ENCODE measurements at regions not wholly inside any gene's neighbourhood (a gene's known extent, or its start where the extent isn't known, plus 50 kb on each side); places are given as distances from the start of the nearest gene placed in this dataset.

- TF ChIP-seq TFAP4 (CRISPR knock-in tag; IDR thresholded peaks at IDR 0.05; ENCODE audit: borderline replicate concordance) (no peak), HDGF (IDR thresholded peaks at IDR 0.05) (no peak), ZNF134 (CRISPR knock-in tag; conservative IDR thresholded peaks at IDR 0.05) (no peak), TSC22D4 (tag; IDR thresholded peaks at IDR 0.05) (no peak), ZNF324 (CRISPR knock-in tag; IDR thresholded peaks at IDR 0.05) (no peak), SMC3 (conservative IDR thresholded peaks at IDR 0.05; ENCODE audit: insufficient read depth, low read depth, low read length) (no peak), SP2 (IDR thresholded peaks at IDR 0.05; ENCODE audit: extremely low read depth, low read depth, low read length, poor library complexity, severe bottlenecking) (no peak), KDM2B (CRISPR knock-in tag; IDR thresholded peaks at IDR 0.05) (no peak)
Measured at GRCh38 chr4:124851741-124852140, 139.2 kb upstream of the ANKRD50 start (continued).

GRCh38 chr4:124846306-124846705 is 133.8 kb upstream of the ANKRD50 start:
- FAIRE-seq (no peak), DNase-seq (ENCODE audit: extremely low read depth in 1 of 4, low spot score in 3 of 4) (no peak), ATAC-seq (no peak)
- Histone ChIP-seq H3K4me1 (replicated peaks in 1 of 2; ENCODE audit: control insufficient read depth in 2 of 2, insufficient read depth in 2 of 2, low read length in 2 of 2) (no peaks in the 10 kb centered on the region), H3K9me3 (replicated peaks; ENCODE audit: control insufficient read depth, insufficient read depth, low read depth, low read length) (no peaks in the 10 kb centered on the region; the same call in 1 of the 2 replicates), H3K79me2 (ENCODE audit: control insufficient read depth, insufficient read depth, low read length) (no peaks in the 10 kb centered on the region), H3K9ac (ENCODE audit: insufficient read depth in 1 of 2, low read depth in 2 of 2, low read length in 2 of 2) (no peak overlapping the region), H4K20me1 (replicated peaks; ENCODE audit: control insufficient read depth, insufficient read depth, low read length) (no peaks in the 10 kb centered on the region), H3K4me3 (no peak overlapping the region), H3K4me2 (ENCODE audit: insufficient read depth, low read length) (no peak overlapping the region), H3K27ac (ENCODE audit: extremely low read depth, low read depth, low read length) (no peak overlapping the region), H2AFZ (ENCODE audit: low read depth, low read length) (no peak overlapping the region), H3K27me3 (ENCODE audit: control insufficient read depth in 2 of 2, insufficient read depth in 2 of 2, low read length in 2 of 2) (no peaks in the 10 kb centered on the region), H3K9me1 (ENCODE audit: control insufficient read depth, insufficient read depth, low read length) (no peaks in the 10 kb centered on the region), H3K36me3 (ENCODE audit: control insufficient read depth, insufficient read depth, low read length) (no peaks in the 10 kb centered on the region)
- no TSS peak for BruUV-seq (replicated peaks)
- ChIA-PET POLR2A (interaction anchor here (1.0 kb wide), 1 partner anchor 16 kb away, joined by 3 read pairs; no protein-coding TSS in a partner anchor), CTCF (ENCODE audit: low intra/inter-chr PET ratio) (no interaction called here)
- WGBS (ENCODE audit: insufficient coverage, low coverage, missing lambda C conversion rate) = 0% methylated on average over 5 of the region's 5 CpGs
- in situ Hi-C loops (cut with MboI) (no loop called here), intact Hi-C loops (cut with micrococcal nuclease) (no loop called here)
- TF ChIP-seq CHD4 (IDR thresholded peaks at IDR 0.05; ENCODE audit: insufficient read depth, insufficient replicate concordance, low read depth, low read length, poor library complexity, severe bottlenecking) = no peak
